Lower lobe of right lung (tissue), 2 donors: ENCODE measurements at regions not wholly inside any gene's neighbourhood (a gene's known extent, or its start where the extent isn't known, plus 50 kb on each side); places are given as distances from the start of the nearest gene placed in this dataset.
"Not testable (repeated sequence)": the region's sequence is repeated elsewhere in the genome, so short reads cannot be mapped to it uniquely, and the experiment has no call there.

ENCODE experiments used
- ATAC-seq, 2 donors: fragments of 200-7000 bp; cut with Tn5 transposase; one replicate each; pipeline ENCODE4 v1.9.1; 2020 to 2022; ENCODE audit warnings: mild to moderate bottlenecking in 2 of 2, moderate library complexity in 2 of 2
- DNase-seq: peaks from one replicate; pipeline ENCODE4 v3.0.0-alpha.2; 2020
- H3K27ac ChIP-seq: fragments of 200-600 bp; one replicate; pipeline ENCODE4 v1.8.0; 2022
- H3K27me3 ChIP-seq: fragments of 200-600 bp; one replicate; pipeline ENCODE4 v1.8.0; 2022; ENCODE audit warnings: low read depth
- H3K36me3 ChIP-seq: fragments of 200-600 bp; one replicate; pipeline ENCODE4 v1.8.0; 2022; ENCODE audit warnings: mild to moderate bottlenecking
- H3K4me1 ChIP-seq: fragments of 200-600 bp; one replicate; pipeline ENCODE4 v1.8.0; 2022
- H3K4me3 ChIP-seq: fragments of 200-600 bp; one replicate; pipeline ENCODE4 v1.8.0; 2022; ENCODE audit warnings: mild to moderate bottlenecking
- H3K9me3 ChIP-seq: fragments of 200-600 bp; one replicate; pipeline ENCODE4 v1.8.0; 2022
- CTCF ChIP-seq: fragments of 200-600 bp; IDR thresholded peaks from one replicate; pipeline ENCODE4 v1.8.0; 2022; ENCODE audit warnings: antibody characterized with exemption, mild to moderate bottlenecking
- intact Hi-C: fragments of 100-400 bp; cut with DNase I; formaldehyde crosslinking; loops from one replicate; pipeline ENCODE4 v1.11.0; 2022
- donor health status: DM: no; HTN: yes; CAD: no; lungs with severe emphysema.

DNA sequence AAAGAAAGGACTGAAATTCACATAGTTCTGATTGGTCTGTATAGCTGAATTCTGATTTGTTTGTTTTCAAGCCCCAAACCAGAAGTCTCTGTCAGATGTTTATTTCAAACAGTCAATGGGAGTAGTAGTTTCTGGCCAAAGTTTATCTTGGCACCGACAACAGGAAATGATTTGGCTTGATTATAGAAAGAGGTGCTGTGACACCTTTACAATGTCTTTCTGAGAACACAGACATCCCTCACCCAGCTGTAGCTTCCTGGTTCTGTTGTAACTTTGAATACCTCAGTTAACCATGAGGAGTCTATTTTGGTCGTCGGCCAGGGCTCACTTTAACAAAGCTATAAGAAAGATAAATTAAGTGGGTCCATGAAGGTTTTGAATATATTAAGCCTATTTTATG is 545.0 kb upstream of the ZNF804A start:
- ATAC-seq (no peak), DNase-seq (no peak)
- Histone ChIP-seq H3K9me3 (no peaks in the 10 kb centered on the region), H3K4me3 (no peak overlapping the region), H3K27me3 (no peaks in the 10 kb centered on the region), H3K27ac (no peak overlapping the region), H3K36me3 (no peaks in the 10 kb centered on the region), H3K4me1 (no peaks in the 10 kb centered on the region)
- no peak for TF ChIP-seq CTCF
- intact Hi-C loops = no loop called here

GRCh38 chr2:184054419-184054818 is 543.9 kb upstream of the ZNF804A start:
- DNase-seq, H3K36me3 ChIP-seq, intact Hi-C loops, H3K27me3 ChIP-seq, ATAC-seq, H3K9me3 ChIP-seq, H3K4me1 ChIP-seq, H3K27ac ChIP-seq, H3K4me3 ChIP-seq: not testable (repeated sequence)

DNA sequence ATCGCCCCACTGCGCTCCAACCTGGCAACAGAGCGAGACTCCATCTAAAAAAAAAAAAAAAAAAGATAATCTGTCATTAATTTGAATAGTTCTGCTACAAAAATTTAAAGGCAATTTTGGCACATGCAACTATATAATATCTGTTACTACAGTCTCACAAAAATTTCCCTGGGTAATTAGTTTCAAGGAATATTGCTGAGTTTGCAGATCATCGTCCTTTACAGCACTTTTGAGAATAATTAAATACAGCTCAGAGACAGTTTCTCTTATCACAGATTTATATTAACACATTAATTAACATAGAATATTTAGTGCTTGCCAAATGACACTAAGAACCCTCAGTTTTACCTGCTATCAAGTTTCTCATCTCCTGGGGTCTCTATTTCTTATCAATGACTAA is 540.4 kb upstream of the ZNF804A start:
- Histone ChIP-seq H3K4me1 (no peaks in the 10 kb centered on the region), H3K27ac (no peak overlapping the region), H3K36me3 (no peaks in the 10 kb centered on the region), H3K4me3 (no peak overlapping the region), H3K9me3 (no peaks in the 10 kb centered on the region), H3K27me3 (no peaks in the 10 kb centered on the region)
- intact Hi-C loops = no loop called here
- no peak for DNase-seq
- TF ChIP-seq CTCF = no peak
- no peak for ATAC-seq

GRCh38 chr2:184060268-184060667 is 538.1 kb upstream of the ZNF804A start:
- intact Hi-C loops = not testable (repeated sequence)

GRCh38 chr2:184067502-184067901 is 530.8 kb upstream of the ZNF804A start:
- H3K9me3 ChIP-seq = no peaks in the 10 kb centered on the region

More at GRCh38 chr2:184060268-184060667, 538.1 kb upstream of the ZNF804A start:
- H3K27ac ChIP-seq, H3K4me1 ChIP-seq, H3K27me3 ChIP-seq, ATAC-seq, DNase-seq, H3K9me3 ChIP-seq, H3K36me3 ChIP-seq, H3K4me3 ChIP-seq: not testable (repeated sequence)

GRCh38 chr2:184072470-184072869 is 525.9 kb upstream of the ZNF804A start:
- Histone ChIP-seq H3K4me3 (no peak overlapping the region), H3K27ac (no peak overlapping the region), H3K4me1 (no peaks in the 10 kb centered on the region), H3K36me3 (no peaks in the 10 kb centered on the region), H3K9me3 (no peaks in the 10 kb centered on the region), H3K27me3 (no peaks in the 10 kb centered on the region)
- ATAC-seq (no peak), DNase-seq (no peak)
- TF ChIP-seq CTCF = no peak
- intact Hi-C loops = no loop called here

More at GRCh38 chr2:184067502-184067901, 530.8 kb upstream of the ZNF804A start:
- H3K27ac ChIP-seq = no peak overlapping the region
- DNase-seq (no peak), ATAC-seq (no peak)
- intact Hi-C loops = no loop called here
- no peak for TF ChIP-seq CTCF
- no peaks in the 10 kb centered on the region for H3K4me1 ChIP-seq
- H3K4me3 ChIP-seq = no peak overlapping the region
- no peaks in the 10 kb centered on the region for H3K36me3 ChIP-seq
- H3K27me3 ChIP-seq = no peaks in the 10 kb centered on the region

- TF ChIP-seq CTCF = no peak
- Histone ChIP-seq H3K4me3 (no peak overlapping the region), H3K27me3 (no peaks in the 10 kb centered on the region), H3K4me1 (no peaks in the 10 kb centered on the region), H3K27ac (no peak overlapping the region), H3K9me3 (no peaks in the 10 kb centered on the region), H3K36me3 (no peaks in the 10 kb centered on the region)
- no peak for ATAC-seq
- no peak for DNase-seq
- intact Hi-C loops = no loop called here
Observed at GRCh38 chr2:184078496-184078895, 519.8 kb upstream of the ZNF804A start.
